Non-pigmented ciliary epithelial cell (primary cell): ENCODE measurements at regions not wholly inside any gene's neighbourhood (a gene's known extent, or its start where the extent isn't known, plus 50 kb on each side); places are given as distances from the start of the nearest gene placed in this dataset.

Experiments
- DNase-seq: peaks from one replicate; pipeline ENCODE4 v3.0.0-alpha.2; 2010; ENCODE audit warnings: low read depth

GRCh38 chr18:60134806-60135205, 235.0 kb downstream of the PMAIP1 start:
- no peak for DNase-seq

- DNase-seq = no peak
These were observed 230.5 kb downstream of the PMAIP1 start for GRCh38 chr18:60130284-60130683.

- no peak for DNase-seq
These were observed 223.2 kb downstream of the PMAIP1 start for GRCh38 chr18:60123031-60123430.

GRCh38 chr18:60122339-60122738, 222.5 kb downstream of the PMAIP1 start:
- DNase-seq = no peak

- DNase-seq = no peak
These were observed 220.5 kb downstream of the PMAIP1 start for GRCh38 chr18:60120231-60120750.

- DNase-seq = no peak
These were observed 217.5 kb downstream of the PMAIP1 start for GRCh38 chr18:60117321-60117720.

- DNase-seq = no peak
These were observed 213.6 kb downstream of the PMAIP1 start for GRCh38 chr18:60113396-60113795.

- DNase-seq = no peak
These were observed 212.6 kb downstream of the PMAIP1 start for GRCh38 chr18:60112369-60112768.

- no peak for DNase-seq
These were observed 211.7 kb downstream of the PMAIP1 start for GRCh38 chr18:60111525-60111924.

GRCh38 chr18:60110836-60111235, 211.0 kb downstream of the PMAIP1 start:
- no peak for DNase-seq

- DNase-seq = no peak
These were observed 201.0 kb downstream of the PMAIP1 start for GRCh38 chr18:60100778-60101177.

GRCh38 chr18:60099709-60100108, 199.9 kb downstream of the PMAIP1 start:
- no peak for DNase-seq

- no peak for DNase-seq
These were observed 196.6 kb downstream of the PMAIP1 start for GRCh38 chr18:60096428-60096827.

- DNase-seq = no peak
These were observed 192.3 kb downstream of the PMAIP1 start for GRCh38 chr18:60092073-60092472.

GRCh38 chr18:60090170-60090569, 190.4 kb downstream of the PMAIP1 start:
- no peak for DNase-seq

- no peak for DNase-seq
These were observed 183.0 kb downstream of the PMAIP1 start for GRCh38 chr18:60082790-60083189.

- no peak for DNase-seq
These were observed 182.5 kb downstream of the PMAIP1 start for GRCh38 chr18:60082282-60082681.

GRCh38 chr18:60075477-60075876, 175.7 kb downstream of the PMAIP1 start:
- no peak for DNase-seq

- DNase-seq = no peak
These were observed 170.8 kb downstream of the PMAIP1 start for GRCh38 chr18:60070631-60071030.

- DNase-seq = no peak
These were observed 169.3 kb downstream of the PMAIP1 start for GRCh38 chr18:60069145-60069544.

GRCh38 chr18:60067426-60068210, 167.8 kb downstream of the PMAIP1 start:
- no peak for DNase-seq

GRCh38 chr18:60066219-60066975, 166.6 kb downstream of the PMAIP1 start:
- no peak for DNase-seq

- no peak for DNase-seq
These were observed 164.5 kb downstream of the PMAIP1 start for GRCh38 chr18:60064271-60064670.
